Breast epithelium (tissue), 3 donors: ENCODE measurements at regions not wholly inside any gene's neighbourhood (a gene's known extent, or its start where the extent isn't known, plus 50 kb on each side); places are given as distances from the start of the nearest gene placed in this dataset.

Experiments
- POLR2A ChIP-seq: fragments of 450-650 bp; IDR thresholded peaks from one replicate; pipeline ENCODE4 v1.6.1; 2016; ENCODE audit warnings: antibody characterized with exemption, mild to moderate bottlenecking, moderate library complexity
- POLR2AphosphoS5 ChIP-seq, 3 donors: sonication (generic); formaldehyde crosslinking; IDR thresholded peaks; one replicate each; pipeline ENCODE4 v1.6.1; 2017; ENCODE audit warnings: antibody characterized with exemption in 3 of 3

GRCh38 chr10:108629834-108630233 lies 1293.5 kb downstream of the XPNPEP1 start:
- TF ChIP-seq POLR2AphosphoS5 (IDR thresholded peaks at IDR 0.05) (no peak), POLR2A (no peak)
